Keratinocyte (primary cell): ENCODE measurements at regions not wholly inside any gene's neighbourhood (a gene's known extent, or its start where the extent isn't known, plus 50 kb on each side); places are given as distances from the start of the nearest gene placed in this dataset.

Source experiments
- DNase-seq: peaks from one replicate; pipeline ENCODE4 v3.0.0-alpha.2; 2011; ENCODE audit warnings: low read depth, missing footprints, low spot score
- FAIRE-seq: peaks from 2 replicates; lab custom pipeline; 2011; peaks lifted over from hg19 to GRCh38; lab: Jason Lieb, UNC
- H2AFZ ChIP-seq: 2 replicates; pipeline ENCODE4 v1.6.0; 2012; ENCODE audit warnings: low read length, control low read depth, inconsistent platforms; ENCODE audit not compliant: control insufficient read depth
- H3K27ac ChIP-seq: 2 replicates; pipeline ENCODE4 v1.5.1; 2011; ENCODE audit warnings: low read length; ENCODE audit not compliant: control insufficient read depth, insufficient read depth
- H3K27me3 ChIP-seq: 3 replicates; pipeline ENCODE4 v1.6.0; 2011; ENCODE audit warnings: low read length; ENCODE audit not compliant: control insufficient read depth, insufficient read depth; ENCODE audit errors: extremely low read depth
- H3K36me3 ChIP-seq, 2 experiments: 2 replicates in 1 of 2; 3 replicates in 1 of 2; pipeline ENCODE4 v1.5.1; 2011; ENCODE audit warnings: low read length in 2 of 2, mild to moderate bottlenecking in 1 of 2; ENCODE audit not compliant: control insufficient read depth in 2 of 2, insufficient read depth in 2 of 2; ENCODE audit errors: extremely low read depth in 1 of 2
- H3K4me1 ChIP-seq: 3 replicates; pipeline ENCODE4 v1.5.1; 2011; ENCODE audit warnings: low read length; ENCODE audit not compliant: control insufficient read depth, insufficient read depth; ENCODE audit errors: extremely low read depth
- H3K4me2 ChIP-seq: 3 replicates; pipeline ENCODE4 v1.6.0; 2011; ENCODE audit warnings: low read depth, low read length; ENCODE audit not compliant: control insufficient read depth, insufficient read depth; ENCODE audit errors: extremely low read depth
- H3K4me3 ChIP-seq, 3 experiments: fragments of 200-600 bp in 1 of 3; sonication (generic) in 1 of 3; 2 replicates in 2 of 3; 3 replicates in 1 of 3; pipeline ENCODE4 v1.5.1; 2011 to 2016; ENCODE audit warnings: low read length in 3 of 3, mild to moderate bottlenecking in 3 of 3, control low read depth in 2 of 3, inconsistent platforms in 1 of 3, low read depth in 1 of 3, mixed read lengths in 1 of 3, mixed run types in 1 of 3, moderate library complexity in 1 of 3; ENCODE audit not compliant: control insufficient read depth in 2 of 3, insufficient read depth in 2 of 3; ENCODE audit errors: extremely low read depth in 1 of 3
- H3K79me2 ChIP-seq: 2 replicates; pipeline ENCODE4 v1.6.0; 2012; ENCODE audit warnings: low read length; ENCODE audit not compliant: control insufficient read depth, insufficient read depth
- H3K9ac ChIP-seq: 3 replicates; pipeline ENCODE4 v1.6.0; 2011; ENCODE audit warnings: low read length; ENCODE audit not compliant: control insufficient read depth, insufficient read depth; ENCODE audit errors: extremely low read depth
- H3K9me1 ChIP-seq: 3 replicates; pipeline ENCODE4 v1.6.0; 2011; ENCODE audit warnings: low read length; ENCODE audit not compliant: control insufficient read depth, insufficient read depth; ENCODE audit errors: extremely low read depth
- H3K9me3 ChIP-seq: 2 replicates; pipeline ENCODE4 v1.5.1; 2012; ENCODE audit warnings: low read depth, low read length; ENCODE audit not compliant: control insufficient read depth
- H4K20me1 ChIP-seq: 3 replicates; pipeline ENCODE4 v1.6.0; 2011; ENCODE audit warnings: low read length; ENCODE audit not compliant: control insufficient read depth, insufficient read depth; ENCODE audit errors: extremely low read depth
- CTCF ChIP-seq, 3 experiments: IDR thresholded peaks in 1 of 3; conservative IDR thresholded peaks in 1 of 3; optimal IDR thresholded peaks in 1 of 3; 2 replicates in 2 of 3; 3 replicates in 1 of 3; pipeline versions ENCODE3 to v1.5.1; 2011; ENCODE audit warnings: low read length in 3 of 3, mild to moderate bottlenecking in 3 of 3, moderate library complexity in 2 of 3, control low read depth in 1 of 3, inconsistent platforms in 1 of 3; ENCODE audit not compliant: insufficient read depth in 2 of 3; ENCODE audit errors: extremely low read depth in 1 of 3
- EZH2 ChIP-seq: IDR thresholded peaks from one replicate; pipeline ENCODE4 v1.6.1; 2012; ENCODE audit warnings: inconsistent platforms, mild to moderate bottlenecking, low read length, moderate library complexity
- dilution Hi-C: fragments of 300-500 bp; cut with MboI; formaldehyde crosslinking; loops from one replicate; pipeline ENCODE4 v1.7.0; 2020; ENCODE audit warnings: low sequenced_read_pairs; ENCODE audit not compliant: extremely low pct_ligation_motif_present

DNA sequence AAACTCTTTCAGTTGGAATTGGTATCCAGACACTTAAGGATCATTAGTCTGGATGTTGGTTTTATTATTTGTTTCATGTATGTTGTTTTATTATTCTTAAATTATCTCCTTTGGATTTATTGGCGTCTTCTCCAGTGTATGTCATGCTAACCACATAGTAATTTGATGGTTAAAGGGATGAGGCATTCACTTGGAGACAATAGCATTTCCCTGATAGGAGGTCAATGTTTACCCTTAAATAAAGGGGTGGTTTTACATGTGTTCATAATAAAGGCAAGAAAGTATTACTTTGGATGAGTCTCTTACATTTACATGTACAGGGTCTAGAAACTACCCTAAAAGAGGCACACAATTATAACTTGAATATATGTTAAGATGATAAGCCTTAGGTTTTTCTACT, 51.2 kb upstream of the RNF144B start:
- H3K36me3 ChIP-seq = no peaks in the 10 kb centered on the region
- H3K9me1 ChIP-seq = no peaks in the 10 kb centered on the region
- H3K27me3 ChIP-seq = no peaks in the 10 kb centered on the region
- TF ChIP-seq EZH2 (no peak), CTCF (optimal IDR thresholded peaks at IDR 0.05 in 1 of 3, IDR thresholded peaks at IDR 0.05 in 1 of 3, conservative IDR thresholded peaks at IDR 0.05 in 1 of 3; ENCODE audit: extremely low read depth in 1 of 3, insufficient read depth in 2 of 3, low read length in 3 of 3) (no peak)
- H3K79me2 ChIP-seq = no peaks in the 10 kb centered on the region
- H3K4me1 ChIP-seq = peaks cover 7% of the 10 kb centered on the region
- dilution Hi-C loops = no loop called here
- no peak overlapping the region for H3K27ac ChIP-seq
- H4K20me1 ChIP-seq = no peaks in the 10 kb centered on the region
- no peak overlapping the region for H3K4me3 ChIP-seq
- DNase-seq (no peak), FAIRE-seq (no peak)
- no peak overlapping the region for H2AFZ ChIP-seq
- no peaks in the 10 kb centered on the region for H3K9me3 ChIP-seq
- no peak overlapping the region for H3K4me2 ChIP-seq
- H3K9ac ChIP-seq = no peak overlapping the region

DNA sequence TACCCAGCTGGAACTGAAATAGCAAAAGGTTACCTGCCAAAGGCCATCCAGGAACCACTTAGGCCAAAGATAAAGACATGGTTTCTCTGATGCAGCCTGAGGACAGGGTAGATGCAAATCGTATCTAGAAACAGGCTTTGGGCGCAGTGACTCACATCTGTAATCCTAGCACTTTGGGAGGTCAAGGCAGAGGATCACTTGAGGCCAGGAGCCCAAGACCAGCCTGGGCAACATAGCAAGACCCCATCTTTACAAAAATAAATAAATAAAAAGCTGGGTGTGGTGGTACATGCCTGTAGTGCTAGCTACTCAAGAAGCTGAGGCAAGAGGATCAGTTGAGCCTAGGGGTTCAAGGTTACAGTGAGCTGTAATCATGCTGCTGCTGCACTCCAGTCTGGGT, 52.9 kb upstream of the RNF144B start:
- H3K36me3 ChIP-seq = no peaks in the 10 kb centered on the region
- DNase-seq (no peak), FAIRE-seq (no peak)
- H3K9me1 ChIP-seq = no peaks in the 10 kb centered on the region
- no peak overlapping the region for H3K27ac ChIP-seq
- H3K9ac ChIP-seq = no peak overlapping the region
- H3K4me3 ChIP-seq = no peak overlapping the region
- no peak overlapping the region for H2AFZ ChIP-seq
- TF ChIP-seq EZH2 (no peak), CTCF (optimal IDR thresholded peaks at IDR 0.05 in 1 of 3, IDR thresholded peaks at IDR 0.05 in 1 of 3, conservative IDR thresholded peaks at IDR 0.05 in 1 of 3; ENCODE audit: extremely low read depth in 1 of 3, insufficient read depth in 2 of 3, low read length in 3 of 3) (no peak)
- dilution Hi-C loops = no loop called here
- no peaks in the 10 kb centered on the region for H4K20me1 ChIP-seq
- no peaks in the 10 kb centered on the region for H3K9me3 ChIP-seq
- no peaks in the 10 kb centered on the region for H3K79me2 ChIP-seq
- H3K27me3 ChIP-seq = no peaks in the 10 kb centered on the region
- H3K4me2 ChIP-seq = no peak overlapping the region
- H3K4me1 ChIP-seq = no peaks in the 10 kb centered on the region
